IMR-90 (cell line): ENCODE measurements at regions not wholly inside any gene's neighbourhood (a gene's known extent, or its start where the extent isn't known, plus 50 kb on each side); places are given as distances from the start of the nearest gene placed in this dataset.

Source experiments
- ATAC-seq: fragments of 200-7000 bp; cut with Tn5 transposase; 2 replicates; pipeline ENCODE4 v1.9.1; 2020; ENCODE audit warnings: low read depth, mild to moderate bottlenecking, moderate library complexity
- BruUV-seq: library from RNA; stranded (reverse); fragments of 400-500 nt; replicated peaks from 2 replicates; lab custom pipeline; 2021; lab: Mats Ljungman, UMichigan
- CTCF ChIA-PET: fragments of 300-600 bp; formaldehyde crosslinking; extraction: SDS; loops from one replicate; lab custom pipeline; 2021; ENCODE audit warnings: antibody characterized with exemption; lab: Yijun Ruan, JAX
- POLR2A ChIA-PET: fragments of 300-600 bp; sonication (Branson Sonifier 250); formaldehyde crosslinking; loops from one replicate; lab custom pipeline; 2022; ENCODE audit warnings: antibody characterized with exemption; ENCODE audit not compliant: unreplicated experiment; lab: Charles Lee
- DNase-seq: peaks from one replicate; pipeline ENCODE4 v3.0.0; 2013
- H2AFZ ChIP-seq: replicated peaks from 2 replicates; pipeline ENCODE3; 2013; ENCODE audit warnings: low read length, mild to moderate bottlenecking; ENCODE audit not compliant: poor library complexity
- H2AK5ac ChIP-seq: 2 replicates; pipeline ENCODE4 v1.6.1; 2013; ENCODE audit warnings: low read depth, low read length, inconsistent platforms
- H2AK9ac ChIP-seq: replicated peaks from 2 replicates; pipeline ENCODE3; 2013; ENCODE audit warnings: mild to moderate bottlenecking, low read depth, low read length, moderate library complexity; ENCODE audit not compliant: poor library complexity
- H2BK120ac ChIP-seq: 2 replicates; pipeline ENCODE4 v1.6.1; 2013; ENCODE audit warnings: low read depth, low read length, inconsistent platforms
- H2BK15ac ChIP-seq: 3 replicates; pipeline ENCODE4 v1.6.1; 2013; ENCODE audit warnings: low read depth, low read length, inconsistent platforms
- H2BK20ac ChIP-seq: 2 replicates; pipeline ENCODE4 v1.6.1; 2013; ENCODE audit warnings: low read depth, mild to moderate bottlenecking, inconsistent platforms, low read length, moderate library complexity
- H2BK5ac ChIP-seq: 2 replicates; pipeline ENCODE4 v1.6.1; 2013; ENCODE audit warnings: mild to moderate bottlenecking, low read depth, low read length, inconsistent platforms; ENCODE audit not compliant: poor library complexity, severe bottlenecking
- H3K14ac ChIP-seq: replicated peaks from 2 replicates; pipeline ENCODE4 v1.6.1; 2013; ENCODE audit warnings: low read depth, low read length, inconsistent platforms
- H3K18ac ChIP-seq: 2 replicates; pipeline ENCODE4 v1.6.1; 2013; ENCODE audit warnings: low read depth, low read length, control low read depth
- H3K23ac ChIP-seq: 2 replicates; pipeline ENCODE4 v1.6.1; 2013; ENCODE audit warnings: low read depth, low read length, inconsistent platforms
- H3K27ac ChIP-seq: 2 replicates; pipeline ENCODE4 v1.5.1; 2013; ENCODE audit warnings: mild to moderate bottlenecking, control low read depth, low read length; ENCODE audit not compliant: insufficient read depth
- H3K27me3 ChIP-seq: 2 replicates; pipeline ENCODE4 v1.6.1; 2013; ENCODE audit warnings: low read length; ENCODE audit not compliant: control insufficient read depth, insufficient read depth
- H3K36me3 ChIP-seq: 2 replicates; pipeline ENCODE4 v1.6.1; 2013; ENCODE audit warnings: low read length, mixed read lengths; ENCODE audit not compliant: control insufficient read depth, insufficient read depth
- H3K4ac ChIP-seq: 2 replicates; pipeline ENCODE4 v1.6.1; 2013; ENCODE audit warnings: low read depth, low read length, inconsistent platforms
- H3K4me1 ChIP-seq: 2 replicates; pipeline ENCODE4 v1.6.1; 2013; ENCODE audit warnings: low read length, mixed read lengths; ENCODE audit not compliant: control insufficient read depth, insufficient read depth
- H3K4me2 ChIP-seq: 2 replicates; pipeline ENCODE4 v1.6.1; 2013; ENCODE audit warnings: low read depth, mild to moderate bottlenecking, control low read depth, low read length, moderate library complexity
- H3K4me3 ChIP-seq: 2 replicates; pipeline ENCODE4 v1.5.1; 2013; ENCODE audit warnings: low read depth, mild to moderate bottlenecking, control low read depth, low read length, moderate library complexity; ENCODE audit not compliant: insufficient read depth
- H3K56ac ChIP-seq: 2 replicates; pipeline ENCODE4 v1.6.1; 2013; ENCODE audit warnings: low read length, inconsistent platforms; ENCODE audit not compliant: insufficient read depth; ENCODE audit errors: extremely low read depth
- H3K79me1 ChIP-seq, 2 experiments: 2 replicates each; pipeline ENCODE4 v1.6.1; 2013; ENCODE audit warnings: low read length in 2 of 2, inconsistent platforms in 1 of 2, low read depth in 1 of 2
- H3K9ac ChIP-seq: 2 replicates; pipeline ENCODE4 v1.6.1; 2013; ENCODE audit warnings: low read depth, low read length, control low read depth
- H3K9me1 ChIP-seq: 2 replicates; pipeline ENCODE4 v1.6.1; 2013; ENCODE audit warnings: low read length, inconsistent platforms; ENCODE audit not compliant: insufficient read depth
- H3K9me3 ChIP-seq: 2 replicates; pipeline ENCODE4 v1.6.1; 2013; ENCODE audit warnings: low read length; ENCODE audit not compliant: control insufficient read depth, insufficient read depth
- H4K20me1 ChIP-seq: 2 replicates; pipeline ENCODE4 v1.6.1; 2013; ENCODE audit warnings: low read length, inconsistent platforms; ENCODE audit not compliant: insufficient read depth
- H4K5ac ChIP-seq: 2 replicates; pipeline ENCODE4 v1.6.1; 2013; ENCODE audit warnings: mild to moderate bottlenecking, low read depth, low read length, control low read depth
- H4K8ac ChIP-seq, 2 experiments: 2 replicates each; pipeline ENCODE4 v1.6.1; 2013; ENCODE audit warnings: low read depth in 2 of 2, low read length in 2 of 2, control low read depth in 1 of 2, inconsistent platforms in 1 of 2
- H4K91ac ChIP-seq: 2 replicates; pipeline ENCODE4 v1.6.1; 2013; ENCODE audit warnings: low read depth, low read length, inconsistent platforms; ENCODE audit not compliant: insufficient read depth
- MAFK ChIP-seq: IDR thresholded peaks from 2 replicates; pipeline ENCODE4 v1.6.1; 2012; ENCODE audit warnings: low read depth, low read length, improper control_type of control experiment
- MAZ ChIP-seq: IDR thresholded peaks from 2 replicates; pipeline ENCODE4 v1.6.1; 2012; ENCODE audit warnings: low read depth, mild to moderate bottlenecking, low read length, improper control_type of control experiment, moderate library complexity, borderline replicate concordance
- RAD21 ChIP-seq: IDR thresholded peaks from 2 replicates; pipeline ENCODE4 v1.6.1; 2012; ENCODE audit warnings: low read length, improper control_type of control experiment
- WGBS, 2 experiments: methylation state at CpG; one replicate each; pipeline versions ENCODE4 v1.1.5 to v1.1.7; 2013; ENCODE audit warnings: missing lambda C conversion rate in 2 of 2; ENCODE audit not compliant: insufficient read length in 1 of 2; ENCODE audit errors: extremely low coverage in 2 of 2; 5-methylcytosine and 5-hydroxymethylcytosine counted together
- dilution Hi-C: fragments of 300-500 bp; cut with HindIII; formaldehyde crosslinking; loops from one replicate; pipeline ENCODE4 v1.14.3; 2018; ENCODE audit warnings: low sequenced_read_pairs; ENCODE audit not compliant: unreplicated experiment
- in situ Hi-C: fragments of 300-500 bp; cut with MboI; formaldehyde crosslinking; loops from 3 replicates; pipeline ENCODE4 v1.14.3; 2019; ENCODE audit warnings: low sequenced_read_pairs, inconsistent platforms, mixed read lengths
- intact Hi-C: fragments of 100-400 bp; cut with micrococcal nuclease; formaldehyde crosslinking; loops from 2 replicates; pipeline ENCODE4 v1.10.0; 2022

DNA sequence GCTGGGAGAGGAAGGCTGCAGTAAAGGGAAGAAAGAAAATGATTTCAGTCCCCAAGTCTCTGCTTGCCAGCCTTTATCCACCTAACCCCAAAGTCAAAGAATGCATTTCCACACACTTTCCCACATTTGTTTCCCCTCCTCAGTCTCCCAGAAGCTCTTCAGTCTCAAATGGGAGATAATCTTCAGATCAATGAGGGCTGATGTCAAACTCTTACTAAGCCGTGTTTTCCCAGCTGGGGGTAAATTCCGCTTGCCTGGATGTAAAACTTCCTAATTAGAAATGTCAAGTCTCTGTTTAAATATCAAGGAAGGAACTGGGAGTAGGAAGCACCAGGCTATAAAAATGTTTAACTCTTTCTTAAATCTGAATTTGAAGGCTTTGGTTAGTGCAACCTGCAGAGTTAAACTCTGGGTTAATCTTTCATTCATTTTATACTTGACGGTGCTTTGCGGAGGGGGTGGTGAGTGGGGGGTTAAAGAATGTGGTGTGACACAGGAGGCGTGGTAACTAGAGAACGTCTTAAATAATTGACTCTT is 601.4 kb upstream of the ACTRT1 start:
- no peak overlapping the region for H3K56ac ChIP-seq
- H2BK5ac ChIP-seq = no peak overlapping the region
- no peak overlapping the region for H2AK5ac ChIP-seq
- ChIA-PET CTCF (no interaction called here), POLR2A (no interaction called here)
- H3K79me1 ChIP-seq = no peaks in the 10 kb centered on the region
- H3K4ac ChIP-seq = no peak overlapping the region
- H2BK15ac ChIP-seq = no peak overlapping the region
- no peak overlapping the region for H3K18ac ChIP-seq
- H4K8ac ChIP-seq = no peak overlapping the region
- no peak overlapping the region for H3K9ac ChIP-seq
- no peak overlapping the region for H2AK9ac ChIP-seq
- intact Hi-C loops = no loop called here
- no peak overlapping the region for H2AFZ ChIP-seq
- no peak overlapping the region for H3K4me2 ChIP-seq
- no peaks in the 10 kb centered on the region for H4K20me1 ChIP-seq
- H2BK20ac ChIP-seq = no peak overlapping the region
- no peak overlapping the region for H4K5ac ChIP-seq
- H2BK120ac ChIP-seq = no peak overlapping the region
- H4K91ac ChIP-seq = no peak overlapping the region
- no peak overlapping the region for H3K27ac ChIP-seq
- no peaks in the 10 kb centered on the region for H3K4me1 ChIP-seq
- in situ Hi-C loops = no loop called here
- no peaks in the 10 kb centered on the region for H3K27me3 ChIP-seq
- no peak overlapping the region for H3K23ac ChIP-seq
- peaks cover 10% of the 10 kb centered on the region; the same call in 1 of the 2 replicates for H3K9me3 ChIP-seq
- no peak for TF ChIP-seq RAD21
- no peak for TF ChIP-seq MAZ
- TF ChIP-seq MAFK = no peak
- H3K4me3 ChIP-seq = no peak overlapping the region
- BruUV-seq = no TSS peak
- DNase-seq (no peak), ATAC-seq (no peak)
- no peaks in the 10 kb centered on the region for H3K9me1 ChIP-seq
- H3K14ac ChIP-seq = no peak overlapping the region
- H3K36me3 ChIP-seq = no peaks in the 10 kb centered on the region
- no CpG with 5 or more reads among the region's 6 CpGs for WGBS, 2 experiments
- dilution Hi-C loops = no loop called here
